ENCODE measurements at regions not wholly inside any gene's neighbourhood (a gene's known extent, or its start where the extent isn't known, plus 50 kb on each side); places are given as distances from the start of the nearest gene placed in this dataset.

DNA sequence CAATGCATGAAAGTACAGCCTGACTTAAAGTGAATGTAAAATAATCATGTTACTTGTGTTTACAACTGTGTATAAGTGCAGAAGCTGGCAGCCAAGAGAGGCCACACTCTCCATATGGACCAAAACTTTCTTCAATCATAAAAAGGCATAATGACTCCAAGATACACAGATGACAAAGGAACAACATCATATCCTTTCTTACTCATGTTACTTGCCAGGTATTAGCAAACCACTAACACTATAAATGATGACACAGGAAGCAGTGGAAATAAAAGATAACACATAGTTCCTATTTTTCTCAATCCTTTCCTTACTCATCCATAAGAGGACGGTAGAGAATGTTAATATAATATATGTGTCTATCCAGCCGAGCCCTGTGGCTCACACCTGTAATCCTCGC is 400.0 kb upstream of the CDH2 start:
- no peak overlapping the region for H3K4me3 Mint-ChIP-seq
- DNase-seq (no peak), ATAC-seq (no peak)
- H3K27ac Mint-ChIP-seq = no peak overlapping the region
- ChIA-PET CTCF (no interaction called here), POLR2A (no interaction called here)
- no peaks in the 10 kb centered on the region for H3K4me1 Mint-ChIP-seq (ENCODE audit: low read depth)
- H3K9me3 Mint-ChIP-seq (ENCODE audit: insufficient read depth) = peaks cover 20% of the 10 kb centered on the region
- no peaks in the 10 kb centered on the region for H3K27me3 Mint-ChIP-seq (ENCODE audit: low read depth)
- no peaks in the 10 kb centered on the region for H3K36me3 Mint-ChIP-seq (ENCODE audit: low read depth)

DNA sequence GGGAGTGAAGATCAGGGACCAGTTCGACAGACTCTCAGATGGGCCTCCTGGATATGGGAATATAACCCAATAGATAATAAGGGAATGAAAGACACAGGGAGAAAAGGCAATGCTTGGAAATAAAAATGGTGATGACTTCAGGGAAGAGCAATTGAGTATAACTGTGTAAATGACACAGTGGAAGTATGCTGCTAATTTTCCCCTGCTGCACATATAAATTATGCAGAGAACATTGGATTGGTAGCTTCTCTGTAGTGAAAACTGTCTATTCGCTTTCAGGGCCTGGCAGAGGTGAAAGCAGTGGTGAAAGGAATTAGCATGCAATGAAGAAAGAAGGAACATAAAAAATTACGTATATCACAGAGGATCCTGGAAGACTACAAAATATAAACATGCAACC is 398.2 kb upstream of the CDH2 start:
- DNase-seq = no peak
- H3K4me3 Mint-ChIP-seq = no peak overlapping the region
- POLR2A ChIA-PET = no interaction called here
- no peaks in the 10 kb centered on the region for H3K27me3 Mint-ChIP-seq (ENCODE audit: low read depth)
- ATAC-seq = no peak
- H3K36me3 Mint-ChIP-seq (ENCODE audit: low read depth) = no peaks in the 10 kb centered on the region
- no peaks in the 10 kb centered on the region for H3K4me1 Mint-ChIP-seq (ENCODE audit: low read depth)
- no peak overlapping the region for H3K27ac Mint-ChIP-seq
- peaks cover 15% of the 10 kb centered on the region for H3K9me3 Mint-ChIP-seq (ENCODE audit: insufficient read depth)
- CTCF ChIA-PET = no interaction called here

DNA sequence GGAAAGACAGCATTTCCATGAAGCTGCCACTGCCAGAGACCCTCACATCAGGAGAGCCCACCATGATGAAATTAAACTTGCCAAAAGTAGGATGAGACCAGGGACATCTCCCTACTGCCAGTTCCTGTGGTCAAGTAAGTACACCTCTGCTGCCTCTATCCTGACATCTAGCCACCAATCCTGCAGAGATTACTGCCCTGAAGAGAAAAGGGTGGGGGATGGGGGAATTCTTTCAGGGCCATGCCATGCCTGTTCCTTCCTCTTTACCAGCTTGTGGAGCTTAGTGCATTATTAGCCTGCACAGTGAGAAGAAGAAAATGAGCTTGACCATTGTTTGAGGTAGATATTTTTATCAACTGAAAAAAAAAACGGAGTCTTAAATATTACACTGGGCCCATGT is 397.2 kb upstream of the CDH2 start:
- DNase-seq (no peak), ATAC-seq (no peak)
- ChIA-PET POLR2A (no interaction called here), CTCF (no interaction called here)
- H3K4me3 Mint-ChIP-seq = no peak overlapping the region
- H3K27me3 Mint-ChIP-seq (ENCODE audit: low read depth) = no peaks in the 10 kb centered on the region
- no peak overlapping the region for H3K27ac Mint-ChIP-seq
- no peaks in the 10 kb centered on the region for H3K4me1 Mint-ChIP-seq (ENCODE audit: low read depth)
- H3K9me3 Mint-ChIP-seq (ENCODE audit: insufficient read depth) = peaks cover 10% of the 10 kb centered on the region
- H3K36me3 Mint-ChIP-seq (ENCODE audit: low read depth) = no peaks in the 10 kb centered on the region

DNA sequence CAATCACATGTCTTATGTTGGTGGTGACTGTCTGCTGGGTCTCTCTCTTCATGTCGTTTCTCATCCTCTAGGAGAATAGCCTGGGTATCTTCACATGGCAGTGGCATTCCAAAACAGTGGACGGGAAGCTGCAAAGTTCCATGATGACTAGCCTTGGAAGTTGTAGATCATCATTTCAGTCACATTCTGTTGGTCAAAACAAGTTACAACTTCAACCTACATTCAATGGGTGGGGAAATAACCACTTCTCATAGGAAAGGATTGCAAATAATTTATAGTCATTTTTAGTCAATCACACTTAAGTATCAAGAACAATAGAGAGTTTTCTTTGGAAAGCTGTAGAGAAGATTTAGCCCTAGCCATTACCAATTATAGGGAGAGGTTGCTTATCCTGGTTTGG is 395.0 kb upstream of the CDH2 start:
- no peaks in the 10 kb centered on the region for H3K27me3 Mint-ChIP-seq (ENCODE audit: low read depth)
- ChIA-PET CTCF (no interaction called here), POLR2A (no interaction called here)
- no peak for ATAC-seq
- DNase-seq = no peak
- no peaks in the 10 kb centered on the region for H3K36me3 Mint-ChIP-seq (ENCODE audit: low read depth)
- H3K9me3 Mint-ChIP-seq (ENCODE audit: insufficient read depth) = peaks cover 10% of the 10 kb centered on the region
- no peak overlapping the region for H3K4me3 Mint-ChIP-seq
- H3K27ac Mint-ChIP-seq = no peak overlapping the region
- H3K4me1 Mint-ChIP-seq (ENCODE audit: low read depth) = no peaks in the 10 kb centered on the region

DNA sequence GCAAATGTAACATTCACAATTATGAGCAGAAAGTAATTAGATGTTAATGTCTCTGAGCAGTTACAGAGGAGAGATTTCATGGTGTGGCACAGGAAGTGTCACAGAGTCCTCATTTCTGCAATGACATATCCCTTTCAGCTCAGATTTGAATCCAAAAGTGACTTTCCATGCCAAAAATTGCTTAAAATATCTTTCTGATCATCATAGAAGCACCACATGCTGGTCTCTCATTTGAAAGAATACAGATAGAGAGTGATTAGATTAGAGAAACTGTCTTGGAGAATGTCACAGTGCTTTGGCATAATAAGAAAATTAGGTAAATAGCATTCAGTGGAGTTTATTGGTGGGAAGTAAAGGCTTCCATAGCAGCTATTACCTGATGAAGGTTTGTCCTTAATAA is 383.4 kb upstream of the CDH2 start:
- CTCF ChIA-PET = no interaction called here
- DNase-seq = no peak

DNA sequence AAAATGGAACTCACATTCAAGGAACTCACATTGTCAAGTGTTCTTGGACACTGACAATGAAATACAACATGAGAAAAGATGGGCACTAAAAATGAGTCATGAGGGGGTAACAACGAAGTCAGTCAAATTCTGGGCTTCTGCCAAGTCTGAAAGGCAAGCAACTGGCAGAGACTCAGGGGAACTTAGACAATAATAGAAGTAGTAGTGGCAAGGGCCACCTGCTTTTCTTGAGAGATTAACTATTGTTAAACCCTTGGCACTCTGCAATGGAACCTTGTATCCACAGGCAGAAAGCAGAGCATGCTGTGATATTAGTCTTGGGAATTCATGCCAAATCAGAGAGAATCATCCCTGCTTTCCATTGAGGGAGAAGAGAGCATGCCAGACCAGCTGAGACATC is 382.6 kb upstream of the CDH2 start:
- H3K4me3 Mint-ChIP-seq = no peak overlapping the region
- no peaks in the 10 kb centered on the region for H3K4me1 Mint-ChIP-seq (ENCODE audit: low read depth)
- POLR2A ChIA-PET = no interaction called here

More for the DNA sequence above, 383.4 kb upstream of the CDH2 start:
- POLR2A ChIA-PET = no interaction called here
- no peaks in the 10 kb centered on the region for H3K36me3 Mint-ChIP-seq (ENCODE audit: low read depth)
- no peak for ATAC-seq
- H3K9me3 Mint-ChIP-seq (ENCODE audit: insufficient read depth) = peaks cover 5% of the 10 kb centered on the region
- no peak overlapping the region for H3K4me3 Mint-ChIP-seq
- H3K27me3 Mint-ChIP-seq (ENCODE audit: low read depth) = no peaks in the 10 kb centered on the region
- no peaks in the 10 kb centered on the region for H3K4me1 Mint-ChIP-seq (ENCODE audit: low read depth)
- H3K27ac Mint-ChIP-seq = no peak overlapping the region

DNA sequence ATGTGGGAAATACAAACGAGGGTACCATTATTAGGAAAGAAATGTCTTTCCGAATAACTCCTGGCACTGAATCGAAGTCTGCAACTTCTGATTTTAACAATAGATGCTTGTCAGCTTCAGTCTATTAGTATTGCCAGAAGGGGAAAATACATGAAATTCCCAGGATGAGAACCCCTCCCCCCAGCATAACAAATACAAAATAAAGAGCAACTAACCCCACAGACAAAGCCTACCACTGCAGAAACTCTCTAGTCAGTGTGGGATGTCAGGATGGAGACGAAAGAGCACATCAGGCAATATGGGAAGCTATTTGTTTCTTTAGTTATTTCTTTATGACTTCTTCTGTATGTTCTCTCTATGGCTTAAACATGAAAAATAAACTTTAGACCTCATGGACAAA is 365.0 kb upstream of the CDH2 start:
- ChIA-PET CTCF (no interaction called here), POLR2A (no interaction called here)
- no peak for ATAC-seq
- no peaks in the 10 kb centered on the region for H3K27me3 Mint-ChIP-seq (ENCODE audit: low read depth)
- H3K9me3 Mint-ChIP-seq (ENCODE audit: insufficient read depth) = peaks cover 24% of the 10 kb centered on the region
- H3K27ac Mint-ChIP-seq = no peak overlapping the region
- no peak for DNase-seq
- H3K36me3 Mint-ChIP-seq (ENCODE audit: low read depth) = no peaks in the 10 kb centered on the region
- no peak overlapping the region for H3K4me3 Mint-ChIP-seq
- no peaks in the 10 kb centered on the region for H3K4me1 Mint-ChIP-seq (ENCODE audit: low read depth)

More for the DNA sequence above, 382.6 kb upstream of the CDH2 start:
- Mint-ChIP-seq H3K27ac (no peak overlapping the region), H3K9me3 (ENCODE audit: insufficient read depth) (peaks cover 5% of the 10 kb centered on the region), H3K36me3 (ENCODE audit: low read depth) (no peaks in the 10 kb centered on the region), H3K27me3 (ENCODE audit: low read depth) (no peaks in the 10 kb centered on the region)
- ATAC-seq = no peak
- no peak for DNase-seq
- CTCF ChIA-PET = no interaction called here

DNA sequence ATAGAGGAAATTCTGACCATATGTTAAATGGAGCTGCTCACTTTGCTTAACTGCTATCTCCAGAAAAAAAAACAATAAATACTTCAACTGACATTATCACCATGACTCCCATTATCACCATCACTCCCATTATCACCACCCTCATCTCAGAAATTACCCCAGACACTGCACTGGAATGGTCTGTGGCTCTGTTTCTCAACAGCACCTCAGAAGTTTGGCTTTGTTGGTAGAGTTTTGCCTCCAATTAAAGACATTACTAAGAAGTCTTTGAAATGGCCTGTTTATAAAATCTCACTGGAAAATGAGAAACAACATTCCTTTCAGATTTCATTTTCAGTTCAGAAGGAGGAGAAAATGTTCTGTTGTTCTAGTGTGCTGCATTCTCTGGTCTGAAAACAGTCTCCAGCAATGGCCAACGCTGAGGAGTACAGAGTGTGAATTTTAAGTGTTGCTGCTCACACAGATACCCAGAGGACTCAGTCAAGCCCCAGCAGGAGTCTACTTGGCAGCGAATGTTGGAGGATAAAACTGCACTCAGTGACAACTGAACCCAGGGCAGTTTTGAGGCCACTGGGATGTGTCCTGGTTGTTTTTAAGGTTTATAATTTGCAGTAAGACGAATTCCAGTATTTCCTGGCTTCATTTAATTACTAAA is 364.5 kb upstream of the CDH2 start:
- H3K4me3 Mint-ChIP-seq = no peak overlapping the region
- DNase-seq (no peak), ATAC-seq (no peak)
- ChIA-PET CTCF (no interaction called here), POLR2A (no interaction called here)
- no peaks in the 10 kb centered on the region for H3K27me3 Mint-ChIP-seq (ENCODE audit: low read depth)
- no peaks in the 10 kb centered on the region for H3K36me3 Mint-ChIP-seq (ENCODE audit: low read depth)
- H3K27ac Mint-ChIP-seq = no peak overlapping the region
- H3K9me3 Mint-ChIP-seq (ENCODE audit: insufficient read depth) = peaks cover 24% of the 10 kb centered on the region
- H3K4me1 Mint-ChIP-seq (ENCODE audit: low read depth) = no peaks in the 10 kb centered on the region

DNA sequence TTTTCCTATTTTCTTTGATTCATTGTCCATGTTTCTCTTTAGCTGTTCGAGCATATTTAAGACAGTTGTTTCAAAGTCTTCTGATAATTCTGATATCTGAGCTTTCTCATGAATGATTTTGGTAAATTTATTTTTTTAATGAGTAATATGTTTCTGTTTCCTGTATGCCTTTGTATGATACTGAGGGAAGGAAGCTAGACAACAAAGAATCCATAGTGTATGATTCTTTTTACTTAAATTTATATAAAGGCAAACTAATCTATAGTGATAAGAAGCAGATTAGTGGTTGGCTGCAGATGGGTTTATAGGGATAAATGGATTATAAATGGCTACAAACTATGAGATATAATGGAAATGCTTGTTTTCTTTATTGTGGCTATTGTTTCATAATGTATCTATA is 352.7 kb upstream of the CDH2 start:
- no peak overlapping the region for H3K27ac Mint-ChIP-seq
- CTCF ChIA-PET = no interaction called here
- DNase-seq = no peak

DNA sequence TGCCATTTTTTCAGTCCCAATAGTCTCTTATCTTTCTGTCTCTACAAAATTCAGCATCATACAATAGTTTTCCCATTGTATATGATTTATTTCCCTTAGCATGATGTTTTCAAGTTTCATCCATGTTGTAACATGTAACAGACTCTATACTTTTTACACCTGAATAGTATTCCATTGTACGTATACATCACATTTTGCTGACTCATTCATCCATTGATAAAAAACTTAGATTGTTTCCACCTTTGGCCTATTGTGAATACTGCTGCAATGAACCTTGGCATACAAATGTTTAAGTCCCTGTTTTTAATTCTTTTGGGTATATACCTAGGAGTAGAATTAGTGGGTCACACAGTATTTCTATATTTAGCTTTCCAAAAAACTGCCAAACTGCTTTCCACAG is 349.3 kb upstream of the CDH2 start:
- Mint-ChIP-seq H3K4me3 (no peak overlapping the region), H3K36me3 (ENCODE audit: low read depth) (no peaks in the 10 kb centered on the region), H3K4me1 (ENCODE audit: low read depth) (no peaks in the 10 kb centered on the region), H3K9me3 (ENCODE audit: insufficient read depth) (peaks cover 13% of the 10 kb centered on the region), H3K27ac (no peak overlapping the region), H3K27me3 (ENCODE audit: low read depth) (no peaks in the 10 kb centered on the region)
- ChIA-PET POLR2A (no interaction called here), CTCF (no interaction called here)
- no peak for ATAC-seq
- DNase-seq = no peak

More for the DNA sequence above, 352.7 kb upstream of the CDH2 start:
- Mint-ChIP-seq H3K36me3 (ENCODE audit: low read depth) (no peaks in the 10 kb centered on the region), H3K27me3 (ENCODE audit: low read depth) (no peaks in the 10 kb centered on the region), H3K4me1 (ENCODE audit: low read depth) (no peaks in the 10 kb centered on the region), H3K9me3 (ENCODE audit: insufficient read depth) (peaks cover 12% of the 10 kb centered on the region), H3K4me3 (no peak overlapping the region)
- POLR2A ChIA-PET = no interaction called here
- ATAC-seq = no peak

DNA sequence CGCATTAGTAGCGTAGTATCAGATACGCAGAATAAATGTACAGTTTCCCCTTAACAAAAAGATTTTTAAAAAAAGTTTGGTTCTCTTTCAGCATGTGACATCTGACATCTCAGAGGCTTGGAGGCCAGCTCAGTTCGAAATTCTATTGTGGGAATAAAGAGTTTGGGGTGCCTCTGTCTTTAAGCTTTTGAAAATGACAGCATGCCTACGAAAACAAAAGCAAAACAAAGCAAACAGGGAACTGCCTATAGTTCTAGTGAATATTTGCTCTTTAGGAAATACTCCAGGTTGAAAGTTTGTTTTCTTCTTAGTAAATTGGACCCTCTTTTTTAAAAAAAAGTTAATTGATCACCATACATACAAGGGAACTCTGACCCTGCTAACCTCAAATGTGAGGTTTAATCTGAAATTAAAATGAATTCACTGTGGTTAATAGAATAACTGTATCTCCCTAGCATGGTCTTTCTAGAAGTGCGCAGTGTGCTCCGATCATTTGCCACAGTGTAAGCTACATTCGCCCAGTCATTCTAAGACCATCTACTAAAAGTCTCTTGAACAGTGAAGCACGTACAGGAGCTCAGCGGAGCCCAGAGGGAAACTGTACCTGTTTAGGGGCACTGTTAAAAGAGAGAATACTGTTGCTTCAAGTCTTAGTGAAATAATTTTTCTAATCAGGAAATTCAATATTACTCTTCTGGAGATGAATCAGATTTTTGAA is 347.0 kb upstream of the CDH2 start:
- peaks cover 9% of the 10 kb centered on the region for H3K9me3 Mint-ChIP-seq (ENCODE audit: insufficient read depth)
- ChIA-PET POLR2A (no interaction called here), CTCF (no interaction called here)
- H3K27ac Mint-ChIP-seq = no peak overlapping the region
- no peaks in the 10 kb centered on the region for H3K27me3 Mint-ChIP-seq (ENCODE audit: low read depth)
- ATAC-seq (no peak), DNase-seq (no peak)
- H3K4me3 Mint-ChIP-seq = no peak overlapping the region
- no peaks in the 10 kb centered on the region for H3K36me3 Mint-ChIP-seq (ENCODE audit: low read depth)
- no peaks in the 10 kb centered on the region for H3K4me1 Mint-ChIP-seq (ENCODE audit: low read depth)

DNA sequence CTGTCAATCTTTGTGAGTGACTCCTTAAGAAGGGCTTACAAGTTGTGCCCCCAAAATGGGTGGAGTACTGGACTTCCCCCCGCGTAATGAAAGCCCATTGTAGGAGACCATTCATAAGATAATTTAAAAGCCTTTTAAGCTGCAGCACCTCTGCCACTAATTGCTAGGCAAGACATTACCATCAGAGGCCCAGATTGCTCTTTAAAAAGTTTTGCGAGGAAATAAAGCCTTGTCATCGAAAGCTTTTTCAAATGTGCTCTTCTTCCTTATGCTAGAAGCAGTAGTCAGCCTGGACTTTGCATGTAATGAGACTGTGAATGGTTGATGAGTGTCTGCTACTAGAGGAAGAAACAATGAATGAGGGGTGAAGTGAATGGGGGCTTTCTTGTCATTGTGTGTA is 345.3 kb upstream of the CDH2 start:
- ChIA-PET POLR2A (no interaction called here), CTCF (no interaction called here)
- H3K9me3 Mint-ChIP-seq (ENCODE audit: insufficient read depth) = peaks cover 12% of the 10 kb centered on the region
- H3K4me3 Mint-ChIP-seq = no peak overlapping the region
- no peaks in the 10 kb centered on the region for H3K27me3 Mint-ChIP-seq (ENCODE audit: low read depth)
- DNase-seq (no peak), ATAC-seq (no peak)
- no peaks in the 10 kb centered on the region for H3K36me3 Mint-ChIP-seq (ENCODE audit: low read depth)
- H3K4me1 Mint-ChIP-seq (ENCODE audit: low read depth) = no peaks in the 10 kb centered on the region
- H3K27ac Mint-ChIP-seq = no peak overlapping the region

DNA sequence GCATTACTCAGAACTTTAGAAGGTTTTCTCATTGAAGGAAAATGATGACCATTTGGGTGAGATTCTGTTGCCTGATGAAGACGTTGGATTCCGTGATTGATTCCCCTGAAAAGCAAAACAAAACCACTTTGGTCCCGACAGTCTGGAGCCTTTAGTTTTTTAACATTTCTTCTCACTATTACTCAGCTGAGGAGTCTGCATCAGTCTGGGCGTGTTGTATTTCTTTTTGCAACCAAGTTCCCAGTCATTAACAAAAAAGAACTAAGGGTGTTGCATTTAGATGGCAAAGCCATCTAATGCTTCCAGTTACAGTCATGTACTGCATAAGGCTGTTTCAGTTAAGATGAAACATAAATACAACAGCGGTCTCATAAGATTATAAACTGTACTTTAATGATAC is 343.1 kb upstream of the CDH2 start:
- no peak overlapping the region for H3K27ac Mint-ChIP-seq
- ChIA-PET CTCF (no interaction called here), POLR2A (no interaction called here)
- ATAC-seq (no peak), DNase-seq (no peak)
- H3K36me3 Mint-ChIP-seq (ENCODE audit: low read depth) = no peaks in the 10 kb centered on the region
- H3K27me3 Mint-ChIP-seq (ENCODE audit: low read depth) = no peaks in the 10 kb centered on the region
- H3K4me1 Mint-ChIP-seq (ENCODE audit: low read depth) = no peaks in the 10 kb centered on the region
- no peak overlapping the region for H3K4me3 Mint-ChIP-seq
- peaks cover 13% of the 10 kb centered on the region for H3K9me3 Mint-ChIP-seq (ENCODE audit: insufficient read depth)

Data from activated CD8-positive, alpha-beta T cell treated with anti-CD3 and anti-CD28 coated beads, Interleukin-2, amount 10 ng/mL, durations not matched to agents 7 days and 5 days (primary cell).